NT2/D1 (cell line): ENCODE measurements at regions not wholly inside any gene's neighbourhood (a gene's known extent, or its start where the extent isn't known, plus 50 kb on each side); places are given as distances from the start of the nearest gene placed in this dataset.

Experiments used
- DNase-seq: peaks from one replicate; pipeline ENCODE4 v3.0.0-alpha.2; 2011; ENCODE audit warnings: low read depth, low spot score
- H3K27me3 ChIP-seq: 2 replicates; pipeline ENCODE4 v1.6.0; 2011; ENCODE audit warnings: mild to moderate bottlenecking; ENCODE audit not compliant: insufficient read length, insufficient read depth
- H3K36me3 ChIP-seq: 2 replicates; pipeline ENCODE4 v1.6.1; 2011; ENCODE audit warnings: mild to moderate bottlenecking, low read length, mixed read lengths; ENCODE audit not compliant: insufficient read depth, insufficient read length
- H3K4me1 ChIP-seq: 2 replicates; pipeline ENCODE4 v1.5.1; 2011; ENCODE audit not compliant: insufficient read depth, insufficient read length
- H3K4me3 ChIP-seq: 2 replicates; pipeline ENCODE4 v1.5.1; 2011; ENCODE audit warnings: low read depth; ENCODE audit not compliant: insufficient read length
- H3K9ac ChIP-seq: 2 replicates; pipeline ENCODE4 v1.6.0; 2011; ENCODE audit warnings: low read depth; ENCODE audit not compliant: insufficient read length
- H3K9me3 ChIP-seq: 2 replicates; pipeline ENCODE4 v1.5.1; 2011; ENCODE audit warnings: mild to moderate bottlenecking, low read length; ENCODE audit not compliant: insufficient read depth
- SUZ12 ChIP-seq: IDR thresholded peaks from 2 replicates; pipeline ENCODE4 v1.6.1; 2011; ENCODE audit not compliant: insufficient read length, insufficient read depth; ENCODE audit errors: extremely low read depth
- YY1 ChIP-seq: IDR thresholded peaks from 2 replicates; pipeline ENCODE4 v1.6.1; 2011; ENCODE audit not compliant: insufficient read length, insufficient read depth
- ZNF274 ChIP-seq: IDR thresholded peaks from 2 replicates; pipeline ENCODE4 v1.6.1; 2011; ENCODE audit warnings: mild to moderate bottlenecking, low read depth, low read length

GRCh38 chr22:27438271-27438980 lies 363.1 kb downstream of the MN1 start:
- no peaks in the 10 kb centered on the region for H3K27me3 ChIP-seq
- no peak for DNase-seq
- H3K4me3 ChIP-seq: no peak overlapping the region
- H3K4me1 ChIP-seq: peaks cover 10% of the 10 kb centered on the region
- no peaks in the 10 kb centered on the region for H3K9me3 ChIP-seq
- no peak overlapping the region for H3K9ac ChIP-seq
- no peaks in the 10 kb centered on the region for H3K36me3 ChIP-seq
- TF ChIP-seq ZNF274: no peak
- no peak for TF ChIP-seq YY1
- no peak for TF ChIP-seq SUZ12

- Histone ChIP-seq H3K27me3 (no peaks in the 10 kb centered on the region), H3K4me1 (peaks cover 9% of the 10 kb centered on the region)
- TF ChIP-seq ZNF274 (no peak), SUZ12 (no peak), YY1 (no peak)
Measured at GRCh38 chr22:27439131-27439530, 362.4 kb downstream of the MN1 start.

GRCh38 chr22:27440304-27440865 lies 361.2 kb downstream of the MN1 start:
- Histone ChIP-seq H3K4me3 (no peak overlapping the region), H3K36me3 (no peaks in the 10 kb centered on the region), H3K27me3 (no peaks in the 10 kb centered on the region), H3K9ac (peak overlapping the region; percentile 21), H3K9me3 (no peaks in the 10 kb centered on the region), H3K4me1 (peaks cover 9% of the 10 kb centered on the region)
- DNase-seq: no peak
- TF ChIP-seq SUZ12 (no peak), ZNF274 (no peak), YY1 (no peak)

More at GRCh38 chr22:27439131-27439530, 362.4 kb downstream of the MN1 start:
- H3K36me3 ChIP-seq: no peaks in the 10 kb centered on the region
- H3K4me3 ChIP-seq: no peak overlapping the region
- DNase-seq: no peak
- no peak overlapping the region for H3K9ac ChIP-seq
- H3K9me3 ChIP-seq: no peaks in the 10 kb centered on the region

- no peak for TF ChIP-seq YY1
- no peak for TF ChIP-seq ZNF274
- no peak for TF ChIP-seq SUZ12
- Histone ChIP-seq H3K27me3 (no peaks in the 10 kb centered on the region), H3K36me3 (no peaks in the 10 kb centered on the region), H3K4me1 (peaks cover 4% of the 10 kb centered on the region), H3K4me3 (no peak overlapping the region), H3K9me3 (no peaks in the 10 kb centered on the region), H3K9ac (no peak overlapping the region)
- DNase-seq: no peak
Measured at GRCh38 chr22:27441706-27442475, 359.7 kb downstream of the MN1 start.

GRCh38 chr22:27443306-27443705 lies 358.2 kb downstream of the MN1 start:
- TF ChIP-seq YY1: no peak
- no peak for TF ChIP-seq ZNF274
- no peak for TF ChIP-seq SUZ12
- no peak overlapping the region for H3K4me3 ChIP-seq
- no peaks in the 10 kb centered on the region for H3K9me3 ChIP-seq
- H3K9ac ChIP-seq: no peak overlapping the region
- DNase-seq: no peak
- no peaks in the 10 kb centered on the region for H3K36me3 ChIP-seq
- H3K27me3 ChIP-seq: no peaks in the 10 kb centered on the region
- H3K4me1 ChIP-seq: peaks cover 7% of the 10 kb centered on the region

GRCh38 chr22:27445881-27446280 lies 355.7 kb downstream of the MN1 start:
- peaks cover 7% of the 10 kb centered on the region for H3K4me1 ChIP-seq

GRCh38 chr22:27447289-27447688 lies 354.3 kb downstream of the MN1 start:
- Histone ChIP-seq H3K9me3 (peaks cover 11% of the 10 kb centered on the region), H3K4me3 (no peak overlapping the region), H3K36me3 (no peaks in the 10 kb centered on the region), H3K9ac (no peak overlapping the region), H3K4me1 (peaks cover 7% of the 10 kb centered on the region), H3K27me3 (no peaks in the 10 kb centered on the region)
- DNase-seq: no peak
- TF ChIP-seq ZNF274 (no peak), SUZ12 (no peak), YY1 (no peak)

More at GRCh38 chr22:27445881-27446280, 355.7 kb downstream of the MN1 start:
- Histone ChIP-seq H3K4me3 (no peak overlapping the region), H3K9me3 (peaks cover 10% of the 10 kb centered on the region), H3K9ac (peak overlapping the region; percentile 10), H3K36me3 (no peaks in the 10 kb centered on the region), H3K27me3 (no peaks in the 10 kb centered on the region)
- DNase-seq: no peak
- no peak for TF ChIP-seq ZNF274
- TF ChIP-seq SUZ12: no peak
- no peak for TF ChIP-seq YY1
